Endothelial cell of hepatic sinusoid (primary cell): ENCODE measurements at regions not wholly inside any gene's neighbourhood (a gene's known extent, or its start where the extent isn't known, plus 50 kb on each side); places are given as distances from the start of the nearest gene placed in this dataset.

Experiments
- in situ Hi-C: cut with HindIII; loops from 2 replicates; pipeline ENCODE4 v1.10.0; 2017; ENCODE audit warnings: low sequenced_read_pairs

GRCh38 chr6:153575528-153575927 is 444.4 kb upstream of the RGS17 start:
- in situ Hi-C loops = no loop called here

GRCh38 chr6:153574231-153574630 is 443.1 kb upstream of the RGS17 start:
- in situ Hi-C loops = no loop called here

- in situ Hi-C loops = no loop called here
These were observed 441.3 kb upstream of the RGS17 start for GRCh38 chr6:153572371-153572770.

GRCh38 chr6:153568628-153569027 is 437.5 kb upstream of the RGS17 start:
- in situ Hi-C loops = no loop called here

- in situ Hi-C loops = no loop called here
These were observed 433.7 kb upstream of the RGS17 start for GRCh38 chr6:153564803-153565202.

- in situ Hi-C loops = no loop called here
These were observed 431.9 kb upstream of the RGS17 start for GRCh38 chr6:153563001-153563400.

- in situ Hi-C loops = no loop called here
These were observed 422.5 kb upstream of the RGS17 start for GRCh38 chr6:153553627-153554026.

GRCh38 chr6:153539602-153540001 is 408.5 kb upstream of the RGS17 start:
- in situ Hi-C loops = no loop called here

- in situ Hi-C loops = no loop called here
These were observed 407.4 kb upstream of the RGS17 start for GRCh38 chr6:153538491-153538890.

GRCh38 chr6:153537422-153537821 is 406.3 kb upstream of the RGS17 start:
- in situ Hi-C loops = no loop called here

- in situ Hi-C loops = no loop called here
These were observed 395.4 kb upstream of the RGS17 start for GRCh38 chr6:153526479-153526878.

GRCh38 chr6:153525998-153526397 is 394.9 kb upstream of the RGS17 start:
- in situ Hi-C loops = no loop called here

- in situ Hi-C loops = no loop called here
These were observed 392.3 kb upstream of the RGS17 start for GRCh38 chr6:153523390-153523789.

- in situ Hi-C loops = no loop called here
These were observed 380.9 kb upstream of the RGS17 start for GRCh38 chr6:153511896-153512496.

GRCh38 chr6:153503810-153504209 is 372.7 kb upstream of the RGS17 start:
- in situ Hi-C loops = no loop called here

- in situ Hi-C loops = no loop called here
These were observed 362.4 kb upstream of the RGS17 start for GRCh38 chr6:153493501-153493900.

GRCh38 chr6:153489479-153489878 is 358.4 kb upstream of the RGS17 start:
- in situ Hi-C loops = no loop called here

GRCh38 chr6:153488267-153488666 is 357.2 kb upstream of the RGS17 start:
- in situ Hi-C loops = no loop called here

GRCh38 chr6:153485072-153485471 is 354.0 kb upstream of the RGS17 start:
- in situ Hi-C loops = no loop called here

- in situ Hi-C loops = no loop called here
These were observed 353.0 kb upstream of the RGS17 start for GRCh38 chr6:153484056-153484455.

GRCh38 chr6:153476243-153476642 is 345.2 kb upstream of the RGS17 start:
- in situ Hi-C loops = no loop called here

- in situ Hi-C loops = no loop called here
These were observed 334.0 kb upstream of the RGS17 start for GRCh38 chr6:153465050-153465449.

GRCh38 chr6:153449279-153449678 is 318.2 kb upstream of the RGS17 start:
- in situ Hi-C loops = no loop called here
